ENCODE measurements at regions not wholly inside any gene's neighbourhood (a gene's known extent, or its start where the extent isn't known, plus 50 kb on each side); places are given as distances from the start of the nearest gene placed in this dataset.

DNA sequence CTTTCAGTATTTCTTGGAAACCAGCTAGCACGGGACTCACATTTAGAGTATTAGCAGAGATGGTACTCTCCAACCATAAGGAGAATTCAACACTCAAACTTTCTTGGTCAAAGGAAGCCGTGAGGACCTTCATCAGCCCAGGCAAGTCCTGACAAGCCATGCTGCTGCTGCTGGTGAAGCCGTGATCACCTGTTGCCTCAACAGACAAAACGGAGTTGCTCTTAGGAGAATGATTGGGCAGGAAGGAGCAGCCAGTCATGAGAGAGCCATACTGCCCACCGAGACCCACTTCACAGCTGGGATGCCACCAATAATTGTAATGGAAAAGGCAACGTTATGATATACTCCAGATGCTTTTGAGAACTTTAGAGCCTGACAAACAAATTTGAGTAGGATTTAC is 60.8 kb upstream of the PLPP4 start:
- DNase-seq: no peak
- H3K27me3 ChIP-seq: no peaks in the 10 kb centered on the region
- H3K4me3 ChIP-seq: no peak overlapping the region
- H3K9me3 ChIP-seq: no peaks in the 10 kb centered on the region
- H3K36me3 ChIP-seq: no peaks in the 10 kb centered on the region
- H3K27ac ChIP-seq: no peak overlapping the region
- WGBS, 2 donors (ENCODE audit: low coverage in 1 of 2): 77 to 100% methylated on average over 1 to 6 of the region's 6 CpGs
- TF ChIP-seq, protein P1, sequence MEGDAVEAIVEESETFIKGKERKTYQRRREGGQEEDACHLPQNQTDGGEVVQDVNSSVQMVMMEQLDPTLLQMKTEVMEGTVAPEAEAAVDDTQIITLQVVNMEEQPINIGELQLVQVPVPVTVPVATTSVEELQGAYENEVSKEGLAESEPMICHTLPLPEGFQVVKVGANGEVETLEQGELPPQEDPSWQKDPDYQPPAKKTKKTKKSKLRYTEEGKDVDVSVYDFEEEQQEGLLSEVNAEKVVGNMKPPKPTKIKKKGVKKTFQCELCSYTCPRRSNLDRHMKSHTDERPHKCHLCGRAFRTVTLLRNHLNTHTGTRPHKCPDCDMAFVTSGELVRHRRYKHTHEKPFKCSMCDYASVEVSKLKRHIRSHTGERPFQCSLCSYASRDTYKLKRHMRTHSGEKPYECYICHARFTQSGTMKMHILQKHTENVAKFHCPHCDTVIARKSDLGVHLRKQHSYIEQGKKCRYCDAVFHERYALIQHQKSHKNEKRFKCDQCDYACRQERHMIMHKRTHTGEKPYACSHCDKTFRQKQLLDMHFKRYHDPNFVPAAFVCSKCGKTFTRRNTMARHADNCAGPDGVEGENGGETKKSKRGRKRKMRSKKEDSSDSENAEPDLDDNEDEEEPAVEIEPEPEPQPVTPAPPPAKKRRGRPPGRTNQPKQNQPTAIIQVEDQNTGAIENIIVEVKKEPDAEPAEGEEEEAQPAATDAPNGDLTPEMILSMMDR (IDR thresholded peaks at IDR 0.05): no peak
- TF ChIP-seq POLR2AphosphoS5 (IDR thresholded peaks at IDR 0.05): no peak
- no peak for TF ChIP-seq POLR2A (IDR thresholded peaks at IDR 0.05)
- no peak for TF ChIP-seq EP300 (IDR thresholded peaks at IDR 0.05; ENCODE audit: low read depth)
- H3K4me1 ChIP-seq: peaks cover 0 to 4% (median 0%) of the 10 kb centered on the region in 4 donors
- intact Hi-C loops (cut with DNase I; ENCODE audit: low total_unique reads): no loop called here
- in situ Hi-C loops (cut with MboI; ENCODE audit: low pct_ligation_motif_present in 1 of 4, low pct_unique_long_range_greater_than_20kb in 1 of 4, low sequenced_read_pairs in 3 of 4): no loop called here

GRCh38 chr10:120398180-120398579 is 58.8 kb upstream of the PLPP4 start:
- 62 to 69% methylated on average over 4 of the region's 4 CpGs for WGBS, 2 donors (ENCODE audit: low coverage in 1 of 2)
- in situ Hi-C loops (cut with MboI; ENCODE audit: low pct_ligation_motif_present in 1 of 4, low pct_unique_long_range_greater_than_20kb in 1 of 4, low sequenced_read_pairs in 3 of 4) (no loop called here), intact Hi-C loops (cut with DNase I; ENCODE audit: low total_unique reads) (no loop called here)
- Histone ChIP-seq H3K4me1 (no peaks in the 10 kb centered on the region), H3K27ac (no peak overlapping the region), H3K36me3 (no peaks in the 10 kb centered on the region), H3K9me3 (no peaks in the 10 kb centered on the region), H3K4me3 (no peak overlapping the region), H3K27me3 (no peaks in the 10 kb centered on the region)
- DNase-seq: no peak
- TF ChIP-seq, protein P1 (IDR thresholded peaks at IDR 0.05): no peak
- TF ChIP-seq EP300 (IDR thresholded peaks at IDR 0.05; ENCODE audit: low read depth): no peak
- no peak for TF ChIP-seq POLR2AphosphoS5 (IDR thresholded peaks at IDR 0.05)
- no peak for TF ChIP-seq POLR2A (IDR thresholded peaks at IDR 0.05)

DNA sequence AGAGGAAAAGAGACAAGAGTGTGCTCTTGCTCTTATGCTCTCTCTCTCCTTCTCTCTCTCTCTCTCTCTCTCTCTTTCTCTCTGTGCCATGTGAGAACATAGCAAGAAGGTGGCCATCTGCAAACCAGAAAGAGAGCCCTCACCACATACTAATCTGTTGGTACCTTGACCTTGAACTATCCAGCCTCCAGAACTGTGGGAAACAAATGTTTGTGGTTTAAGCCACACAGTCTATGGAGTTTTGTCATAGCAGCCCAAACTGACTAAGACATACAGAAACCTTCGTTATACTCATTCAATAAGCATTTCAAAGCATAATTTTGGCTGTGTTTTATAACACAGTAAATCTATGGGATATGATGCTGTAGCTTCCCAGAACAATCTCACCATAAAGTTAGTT is 56.4 kb upstream of the PLPP4 start:
- no peaks in the 10 kb centered on the region for H3K4me1 ChIP-seq

GRCh38 chr10:120402147-120402766 is 54.8 kb upstream of the PLPP4 start:
- no peaks in the 10 kb centered on the region for H3K9me3 ChIP-seq
- WGBS, 2 donors (ENCODE audit: low coverage in 1 of 2): 100% methylated on average over 1 of the region's 1 CpG
- in situ Hi-C loops (cut with MboI; ENCODE audit: low pct_ligation_motif_present in 1 of 4, low pct_unique_long_range_greater_than_20kb in 1 of 4, low sequenced_read_pairs in 3 of 4): loop anchor here in 1 of 4 donors (25.0 kb wide), 1 partner anchor 335 kb away; no protein-coding TSS in a partner anchor

More for the DNA sequence above, 56.4 kb upstream of the PLPP4 start:
- Histone ChIP-seq H3K27me3 (no peaks in the 10 kb centered on the region), H3K27ac (no peak overlapping the region), H3K36me3 (no peaks in the 10 kb centered on the region), H3K4me3 (no peak overlapping the region), H3K9me3 (no peaks in the 10 kb centered on the region)
- in situ Hi-C loops (cut with MboI; ENCODE audit: low pct_ligation_motif_present in 1 of 4, low pct_unique_long_range_greater_than_20kb in 1 of 4, low sequenced_read_pairs in 3 of 4): loop anchor here in 1 of 4 donors (25.0 kb wide), 1 partner anchor 337 kb away; no protein-coding TSS in a partner anchor
- WGBS, 2 donors (ENCODE audit: low coverage in 1 of 2): 60 to 80% methylated on average over 1 of the region's 1 CpG
- no peak for DNase-seq
- TF ChIP-seq, protein P1 (IDR thresholded peaks at IDR 0.05): no peak
- TF ChIP-seq EP300 (IDR thresholded peaks at IDR 0.05; ENCODE audit: low read depth): no peak
- no peak for TF ChIP-seq POLR2A (IDR thresholded peaks at IDR 0.05)
- no peak for TF ChIP-seq POLR2AphosphoS5 (IDR thresholded peaks at IDR 0.05)
- intact Hi-C loops (cut with DNase I; ENCODE audit: low total_unique reads): no loop called here

More at GRCh38 chr10:120402147-120402766, 54.8 kb upstream of the PLPP4 start:
- H3K4me1 ChIP-seq: peaks cover 0 to 10% (median 8%) of the 10 kb centered on the region in 4 donors
- H3K27me3 ChIP-seq: no peaks in the 10 kb centered on the region
- no peak for DNase-seq
- H3K4me3 ChIP-seq: no peak overlapping the region
- TF ChIP-seq EP300 (IDR thresholded peaks at IDR 0.05; ENCODE audit: low read depth) (no peak), POLR2A (IDR thresholded peaks at IDR 0.05) (no peak), POLR2AphosphoS5 (IDR thresholded peaks at IDR 0.05) (no peak)
- TF ChIP-seq, protein P1 (IDR thresholded peaks at IDR 0.05): no peak
- intact Hi-C loops (cut with DNase I; ENCODE audit: low total_unique reads): no loop called here
- H3K27ac ChIP-seq: no peak overlapping the region
- no peaks in the 10 kb centered on the region for H3K36me3 ChIP-seq
